ENCODE measurements at regions not wholly inside any gene's neighbourhood (a gene's known extent, or its start where the extent isn't known, plus 50 kb on each side); places are given as distances from the start of the nearest gene placed in this dataset.

GRCh38 chr5:15447209-15447608, 52.8 kb upstream of the FBXL7 start:
- WGBS, 5 donors = 23 to 51% (median 36%) methylated on average over 1 of the region's 1 CpG
- Histone ChIP-seq H3K27me3 (replicated peaks in 1 of 7) (no peaks in the 10 kb centered on the region), H3K27ac (no peak overlapping the region), H3K4me1 (no peaks in the 10 kb centered on the region), H3K4me3 (no peak overlapping the region), H3K36me3 (no peaks in the 10 kb centered on the region), H3K9me3 (peaks cover 0 to 14% (median 0%) of the 10 kb centered on the region in 8 donors)
- intact Hi-C loops (cut with DNase I; ENCODE audit: low total_unique reads) = no loop called here
- no peak for DNase-seq
- TF ChIP-seq POLR2AphosphoS5 (IDR thresholded peaks at IDR 0.05) = no peak
- TF ChIP-seq POLR2A (IDR thresholded peaks at IDR 0.05) = no peak
- no peak for TF ChIP-seq CTCF (IDR thresholded peaks at IDR 0.05 in 8 of 11, conservative IDR thresholded peaks at IDR 0.05 in 3 of 11)

GRCh38 chr5:15446552-15446951, 53.4 kb upstream of the FBXL7 start:
- peaks cover 0 to 14% (median 0%) of the 10 kb centered on the region in 8 donors for H3K9me3 ChIP-seq
- no peak overlapping the region for H3K4me3 ChIP-seq

GRCh38 chr5:15442193-15442570, 57.8 kb upstream of the FBXL7 start:
- intact Hi-C loops (cut with DNase I; ENCODE audit: low total_unique reads) = no loop called here
- Histone ChIP-seq H3K4me3 (no peak overlapping the region), H3K27ac (no peak overlapping the region), H3K9me3 (peaks cover 0 to 8% (median 0%) of the 10 kb centered on the region in 8 donors), H3K36me3 (no peaks in the 10 kb centered on the region), H3K27me3 (replicated peaks in 1 of 7) (no peaks in the 10 kb centered on the region), H3K4me1 (no peaks in the 10 kb centered on the region)
- DNase-seq = no peak
- TF ChIP-seq POLR2AphosphoS5 (IDR thresholded peaks at IDR 0.05) = no peak
- TF ChIP-seq CTCF (IDR thresholded peaks at IDR 0.05 in 8 of 11, conservative IDR thresholded peaks at IDR 0.05 in 3 of 11) = no peak
- no peak for TF ChIP-seq POLR2A (IDR thresholded peaks at IDR 0.05)
- WGBS, 5 donors = 70 to 91% (median 74%) methylated on average over 1 of the region's 1 CpG

More at GRCh38 chr5:15446552-15446951, 53.4 kb upstream of the FBXL7 start:
- no peak for DNase-seq
- Histone ChIP-seq H3K27me3 (replicated peaks in 1 of 7) (no peaks in the 10 kb centered on the region), H3K27ac (no peak overlapping the region), H3K36me3 (no peaks in the 10 kb centered on the region), H3K4me1 (no peaks in the 10 kb centered on the region)
- intact Hi-C loops (cut with DNase I; ENCODE audit: low total_unique reads) = no loop called here
- TF ChIP-seq POLR2A (IDR thresholded peaks at IDR 0.05) (no peak), POLR2AphosphoS5 (IDR thresholded peaks at IDR 0.05) (no peak), CTCF (IDR thresholded peaks at IDR 0.05 in 8 of 11, conservative IDR thresholded peaks at IDR 0.05 in 3 of 11) (no peak)

- no peak for DNase-seq
- TF ChIP-seq POLR2A (IDR thresholded peaks at IDR 0.05) (no peak), CTCF (IDR thresholded peaks at IDR 0.05 in 8 of 11, conservative IDR thresholded peaks at IDR 0.05 in 3 of 11) (no peak), POLR2AphosphoS5 (IDR thresholded peaks at IDR 0.05) (no peak)
- intact Hi-C loops (cut with DNase I; ENCODE audit: low total_unique reads) = no loop called here
- Histone ChIP-seq H3K9me3 (peaks cover 0 to 8% (median 0%) of the 10 kb centered on the region in 8 donors), H3K4me3 (no peak overlapping the region), H3K27ac (no peak overlapping the region), H3K36me3 (no peaks in the 10 kb centered on the region), H3K4me1 (no peaks in the 10 kb centered on the region), H3K27me3 (replicated peaks in 1 of 7) (no peaks in the 10 kb centered on the region)
- 71 to 79% (median 76%) methylated on average over 6 of the region's 6 CpGs for WGBS, 5 donors
Observed at GRCh38 chr5:15441433-15442192, 58.4 kb upstream of the FBXL7 start.

Measured in spleen (tissue), 11 donors.